MV-4-11 (cell line): ENCODE measurements at regions not wholly inside any gene's neighbourhood (a gene's known extent, or its start where the extent isn't known, plus 50 kb on each side); places are given as distances from the start of the nearest gene placed in this dataset.
A peak's percentile ranks its signal among the peaks of the same experiment; 100 is the strongest.

Source experiments
- DNase-seq: peaks from one replicate; lab custom pipeline; 2025; lab: John Stamatoyannopoulos, UW

DNA sequence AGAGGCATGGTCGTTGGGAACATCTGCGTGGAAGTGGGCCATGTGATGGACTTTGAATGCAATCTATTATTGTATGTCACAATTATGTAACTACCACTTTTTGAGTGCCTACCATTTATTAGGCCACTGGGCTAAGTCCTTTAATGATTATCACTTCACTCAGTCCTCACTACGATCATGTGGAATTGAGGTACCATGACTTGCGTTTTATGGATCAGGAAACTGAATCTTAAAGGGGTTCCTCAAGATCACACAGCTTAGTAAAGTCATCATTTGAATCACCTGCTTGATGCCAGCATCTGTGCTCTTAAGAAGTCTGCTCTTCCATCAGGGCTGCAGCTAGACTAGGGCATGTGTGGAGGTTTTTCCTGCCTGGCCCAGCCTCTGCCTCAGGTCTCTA, 136.7 kb downstream of the DAD1 start:
- no peak for DNase-seq

DNA sequence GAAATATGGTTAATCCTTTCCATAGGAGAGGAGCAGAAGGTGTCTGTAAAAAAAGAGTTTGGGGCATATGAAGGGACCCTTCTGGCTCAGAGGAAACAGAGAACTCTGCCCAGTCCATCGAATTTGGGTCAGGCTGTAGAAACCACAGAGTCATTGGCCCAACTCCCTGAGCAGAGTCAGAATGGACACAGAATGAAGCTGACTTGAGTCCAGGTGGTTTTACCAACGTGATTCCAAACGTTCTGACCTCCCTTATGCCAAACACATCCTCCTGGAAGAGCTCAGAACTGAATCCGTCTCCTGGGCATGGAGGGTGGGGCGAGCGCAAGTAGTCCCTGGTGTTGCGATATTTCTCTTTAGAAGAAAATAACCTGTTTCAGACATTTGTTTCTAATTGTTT, 138.8 kb downstream of the DAD1 start:
- DNase-seq, result no peak

DNA sequence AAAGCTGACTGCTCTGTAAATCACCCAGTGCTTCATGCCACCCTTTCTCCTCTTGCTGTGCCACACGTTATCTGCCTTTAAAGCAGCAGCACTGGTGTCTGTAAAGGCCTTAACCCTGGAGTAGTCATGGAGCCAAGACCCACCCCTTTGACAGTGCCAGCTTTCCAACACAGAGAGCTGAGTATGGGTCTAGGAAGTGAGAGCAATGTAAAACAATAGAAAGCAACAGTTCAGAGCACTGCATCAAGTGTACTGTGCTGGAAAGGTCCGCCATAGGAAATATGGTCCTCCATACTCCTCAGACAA, 139.5 kb downstream of the DAD1 start:
- DNase-seq, result no peak

GRCh38 chr14:22448905-22449599, 140.0 kb downstream of the DAD1 start:
- peak; percentile 7 for DNase-seq

DNA sequence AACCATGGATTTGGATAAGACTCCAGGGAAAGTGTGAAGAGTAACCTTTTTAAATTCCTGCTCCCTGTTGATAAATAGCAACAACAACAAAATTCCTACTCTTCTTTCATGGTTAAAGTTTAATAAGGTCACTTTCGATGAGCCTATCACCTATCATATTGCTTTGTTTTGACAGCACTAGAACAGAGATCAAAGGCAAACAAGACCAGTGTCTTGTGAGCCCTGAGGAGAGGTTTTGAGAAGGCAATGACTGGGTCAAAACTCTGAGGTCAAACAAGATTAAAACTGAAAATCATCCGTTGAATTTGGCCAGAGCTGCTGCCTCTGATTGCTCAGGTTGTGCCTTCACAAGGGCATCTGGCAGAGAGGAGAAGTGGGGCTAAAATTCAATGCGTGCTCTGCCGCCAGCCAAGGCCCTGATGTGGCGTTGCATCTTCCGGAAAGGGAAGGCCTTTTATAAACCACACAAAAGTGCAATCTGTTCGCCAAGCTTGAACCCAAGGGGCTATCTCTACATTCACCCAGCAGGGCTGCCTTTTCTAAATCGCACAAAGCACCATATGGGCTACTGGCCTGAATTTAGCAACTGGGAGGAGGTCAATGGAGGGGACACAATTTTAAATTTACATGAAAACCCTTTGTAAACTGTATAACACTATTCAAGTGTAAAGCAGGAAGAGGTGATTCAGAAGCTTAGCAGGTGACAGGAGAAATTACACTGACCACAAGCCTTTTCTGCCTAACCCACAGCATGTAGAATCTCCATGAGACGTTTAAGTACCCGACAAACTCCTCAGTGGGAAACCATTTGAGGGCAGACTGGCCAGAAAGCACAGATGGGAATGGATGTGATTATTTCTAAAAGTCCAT, 140.8 kb downstream of the DAD1 start:
- peak; percentile 74 for DNase-seq

GRCh38 chr14:22438742-22439141, 150.3 kb downstream of the DAD1 start:
- peak; percentile 25 for DNase-seq

- no peak for DNase-seq
Observed at GRCh38 chr14:22434901-22435550, 154.0 kb downstream of the DAD1 start.

DNA sequence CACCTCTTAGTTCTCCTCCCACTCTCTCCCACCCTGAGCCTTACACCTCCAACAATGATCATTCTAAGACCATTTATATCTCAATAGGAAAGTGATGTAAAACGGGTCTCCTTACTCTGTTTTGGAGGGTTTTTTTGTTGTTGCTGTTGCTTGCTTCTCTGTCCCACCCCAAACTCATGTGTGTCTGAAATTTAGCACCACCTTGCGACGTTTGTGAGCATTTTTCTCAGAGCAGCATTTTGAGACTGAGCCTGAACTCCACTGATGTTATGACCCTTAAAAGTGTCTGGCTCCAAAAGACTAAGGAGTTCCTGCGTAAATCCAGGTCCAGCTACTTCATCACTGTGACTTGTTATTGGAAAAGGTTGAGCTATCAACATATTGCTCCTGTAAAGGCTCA, 155.0 kb downstream of the DAD1 start:
- DNase-seq, result no peak

DNA sequence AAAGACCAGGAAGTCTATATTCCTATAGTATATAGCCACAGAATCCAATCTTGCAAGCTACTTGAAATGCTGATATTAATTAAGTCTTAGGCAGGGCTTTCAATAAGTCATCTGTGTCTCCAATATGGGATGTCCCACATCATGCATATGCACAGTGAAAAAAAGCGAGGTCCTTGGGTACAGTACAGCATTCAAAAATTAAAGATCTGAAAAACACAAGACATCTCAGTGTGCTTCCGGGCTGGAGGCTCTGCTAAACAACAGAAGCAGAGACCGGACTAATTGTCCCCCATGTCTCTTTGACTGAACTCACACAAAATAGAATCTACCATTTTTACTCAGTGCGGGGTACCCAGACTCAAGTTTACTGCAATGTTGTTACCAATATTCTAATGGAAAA, 156.0 kb downstream of the DAD1 start:
- DNase-seq, result no peak

DNA sequence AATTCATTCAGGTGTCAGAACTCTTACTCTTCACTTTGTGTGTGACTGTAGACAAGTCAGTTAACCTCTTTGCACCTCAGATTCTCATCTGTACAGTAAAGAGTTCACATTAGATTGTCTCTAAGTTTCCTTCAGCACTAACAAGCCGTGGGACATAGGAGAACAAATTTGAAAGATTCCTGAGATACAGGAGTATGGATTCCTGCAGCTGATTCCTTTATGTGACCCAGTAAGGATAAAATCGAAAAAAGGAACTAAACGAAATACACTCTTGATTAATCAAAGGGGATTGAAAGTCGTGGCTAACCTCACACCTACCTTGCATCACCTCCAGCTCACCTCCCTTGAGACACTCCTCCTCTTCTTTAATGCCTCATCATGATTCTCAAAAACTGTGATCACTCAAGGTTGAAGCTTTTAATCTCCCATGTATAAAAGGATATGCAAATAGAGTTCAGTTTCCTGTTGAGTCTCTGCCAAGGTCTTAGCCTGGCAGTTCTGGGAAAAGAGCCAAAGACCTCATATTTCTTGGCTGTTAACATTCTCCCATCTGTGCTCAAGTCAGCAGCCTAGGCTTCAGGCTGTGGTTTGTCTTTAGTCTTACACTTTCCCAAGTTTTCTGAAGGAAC, 156.6 kb downstream of the DAD1 start:
- peak; percentile 77 for DNase-seq

GRCh38 chr14:22429546-22430294, 159.3 kb downstream of the DAD1 start:
- no peak for DNase-seq

DNA sequence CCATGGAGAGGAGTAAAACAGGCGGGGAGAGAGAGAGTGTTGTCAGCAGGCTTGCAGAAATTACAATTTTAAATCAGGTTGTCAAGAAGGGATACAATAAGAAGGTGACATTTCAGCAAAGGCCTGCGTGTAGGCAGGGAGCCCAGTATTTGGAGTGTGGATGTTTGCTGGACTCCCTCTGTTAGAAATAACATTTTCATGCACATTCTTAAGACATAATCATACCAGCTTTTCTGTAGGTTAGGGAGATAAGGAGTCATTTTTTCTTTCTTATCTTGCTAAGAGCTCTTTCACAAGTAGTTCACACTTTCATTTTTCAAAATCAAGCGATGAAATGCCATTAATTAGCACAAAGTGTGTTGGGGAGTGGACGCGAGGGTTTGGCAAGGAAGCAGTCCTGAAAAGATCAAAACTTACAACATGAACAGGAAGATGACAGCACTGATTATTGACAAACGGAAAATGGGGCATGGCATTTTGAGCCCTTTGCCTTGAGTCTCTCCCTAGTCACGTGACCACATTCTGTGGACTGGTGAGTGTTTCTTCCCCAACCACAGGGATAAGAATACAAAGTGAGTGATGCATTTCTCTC, 160.2 kb downstream of the DAD1 start:
- peak; percentile 79 for DNase-seq

GRCh38 chr14:22427771-22428231, 161.2 kb downstream of the DAD1 start:
- peak; percentile 92 for DNase-seq

DNA sequence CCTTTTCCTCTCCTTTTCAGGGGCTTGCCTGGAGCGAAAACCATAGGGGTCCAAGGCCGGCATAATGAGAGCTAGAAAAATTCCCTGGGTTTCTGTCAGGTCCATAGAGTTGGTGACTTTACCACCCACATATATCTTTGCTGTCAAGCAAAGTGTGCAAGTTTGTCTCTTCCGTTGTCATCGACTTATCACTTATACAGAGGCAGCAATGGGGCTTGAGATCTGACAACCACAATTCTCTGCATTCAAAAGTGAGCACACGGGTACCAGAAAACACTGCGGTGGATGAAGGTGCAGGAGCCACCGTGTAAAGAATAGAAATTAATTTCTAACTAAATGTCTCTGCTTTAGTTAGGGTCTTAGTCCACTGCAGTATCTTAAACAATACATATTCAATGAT, 162.3 kb downstream of the DAD1 start:
- no peak for DNase-seq

DNA sequence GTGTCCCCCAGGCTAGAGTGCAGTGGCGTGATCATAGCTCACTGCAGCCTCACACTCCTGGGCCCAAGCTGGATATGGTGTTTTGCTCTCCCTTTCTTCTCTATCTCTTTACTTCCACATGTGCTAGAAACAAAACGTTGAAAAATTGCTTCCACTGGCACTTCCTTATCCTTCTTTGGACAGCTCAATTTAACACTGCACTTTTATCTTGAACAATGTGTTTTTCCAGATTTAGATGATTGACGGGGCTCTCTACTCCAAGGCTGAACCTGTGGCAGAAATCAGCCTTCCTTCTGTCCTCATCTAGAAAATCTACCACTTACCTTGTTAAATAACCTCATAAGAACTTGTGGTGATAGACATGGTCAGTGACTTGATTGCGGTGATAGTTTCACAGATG, 165.1 kb downstream of the DAD1 start:
- DNase-seq, result no peak

- peak; percentile 70 for DNase-seq
Observed at GRCh38 chr14:22422238-22422637, 166.8 kb downstream of the DAD1 start.

GRCh38 chr14:22420598-22421186, 168.3 kb downstream of the DAD1 start:
- peak; percentile 69 for DNase-seq

- DNase-seq, result no peak
Observed at GRCh38 chr14:22419620-22420019, 169.4 kb downstream of the DAD1 start.

GRCh38 chr14:22418631-22419030, 170.4 kb downstream of the DAD1 start:
- DNase-seq, result no peak

DNA sequence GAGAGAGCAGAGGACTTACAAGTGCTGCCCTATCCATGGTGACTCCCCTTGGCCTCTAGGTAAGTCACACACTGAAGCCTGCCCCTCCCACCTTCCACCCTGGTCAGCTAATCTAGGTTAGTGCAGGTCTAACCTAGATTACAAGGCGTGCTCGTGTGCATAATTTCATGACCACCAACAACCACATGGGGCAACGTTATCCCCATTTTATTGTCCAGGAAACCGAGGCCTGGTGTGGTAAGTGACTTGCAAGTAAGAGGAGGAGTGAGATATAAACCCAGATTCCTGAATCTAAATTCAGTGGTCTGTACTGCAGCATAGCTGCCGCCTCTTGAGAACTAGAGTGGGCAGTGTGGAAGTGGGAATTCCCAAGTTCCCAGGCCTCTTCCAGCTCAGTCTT, 171.1 kb downstream of the DAD1 start:
- no peak for DNase-seq

- no peak for DNase-seq
Observed at GRCh38 chr14:22416193-22416592, 172.8 kb downstream of the DAD1 start.
